Osteoblast (primary cell): ENCODE measurements at regions not wholly inside any gene's neighbourhood (a gene's known extent, or its start where the extent isn't known, plus 50 kb on each side); places are given as distances from the start of the nearest gene placed in this dataset.

Experiments
- DNase-seq: peaks from one replicate; pipeline ENCODE4 v3.0.0; 2011; ENCODE audit warnings: low spot score, mixed read lengths; ENCODE audit not compliant: insufficient read length; ENCODE audit errors: missing footprints
- H2AFZ ChIP-seq: 2 replicates; pipeline ENCODE4 v1.6.0; 2011; ENCODE audit warnings: mild to moderate bottlenecking, low read length
- H3K27ac ChIP-seq: 2 replicates; pipeline ENCODE4 v1.5.1; 2011; ENCODE audit warnings: mild to moderate bottlenecking, low read depth, low read length, moderate library complexity
- H3K27me3 ChIP-seq: 2 replicates; pipeline ENCODE4 v1.6.0; 2012; ENCODE audit warnings: mild to moderate bottlenecking, control low read depth, inconsistent platforms, low read length, moderate library complexity; ENCODE audit not compliant: insufficient read depth
- H3K36me3 ChIP-seq: 2 replicates; pipeline ENCODE4 v1.5.1; 2011; ENCODE audit warnings: mild to moderate bottlenecking, low read length, control low read depth, moderate library complexity; ENCODE audit not compliant: insufficient read depth
- H3K4me1 ChIP-seq: 2 replicates; pipeline ENCODE4 v1.5.1; 2011; ENCODE audit warnings: mild to moderate bottlenecking, low read length, control low read depth, moderate library complexity; ENCODE audit not compliant: insufficient read depth
- H3K4me2 ChIP-seq: 2 replicates; pipeline ENCODE4 v1.6.0; 2011; ENCODE audit warnings: mild to moderate bottlenecking, low read length; ENCODE audit not compliant: insufficient read depth
- H3K4me3 ChIP-seq: fragments of 200-600 bp; sonication (generic); 3 replicates; pipeline ENCODE4 v1.5.1; 2012; ENCODE audit warnings: mild to moderate bottlenecking, low read length, inconsistent platforms; ENCODE audit not compliant: insufficient read depth
- H3K79me2 ChIP-seq: 2 replicates; pipeline ENCODE4 v1.6.0; 2012; ENCODE audit warnings: mild to moderate bottlenecking, low read length, control low read depth, inconsistent platforms; ENCODE audit not compliant: insufficient read depth
- H3K9me3 ChIP-seq: 2 replicates; pipeline ENCODE4 v1.5.1; 2011; ENCODE audit warnings: low read depth, low read length, control low read depth
- H4K20me1 ChIP-seq: 2 replicates; pipeline ENCODE4 v1.6.0; 2012; ENCODE audit warnings: mild to moderate bottlenecking, low read length, control low read depth; ENCODE audit not compliant: insufficient read depth
- CTCF ChIP-seq: IDR thresholded peaks from 2 replicates; pipeline ENCODE4 v1.5.1; 2011; ENCODE audit warnings: mild to moderate bottlenecking, low read depth, low read length, moderate library complexity; ENCODE audit errors: extremely low read depth

DNA sequence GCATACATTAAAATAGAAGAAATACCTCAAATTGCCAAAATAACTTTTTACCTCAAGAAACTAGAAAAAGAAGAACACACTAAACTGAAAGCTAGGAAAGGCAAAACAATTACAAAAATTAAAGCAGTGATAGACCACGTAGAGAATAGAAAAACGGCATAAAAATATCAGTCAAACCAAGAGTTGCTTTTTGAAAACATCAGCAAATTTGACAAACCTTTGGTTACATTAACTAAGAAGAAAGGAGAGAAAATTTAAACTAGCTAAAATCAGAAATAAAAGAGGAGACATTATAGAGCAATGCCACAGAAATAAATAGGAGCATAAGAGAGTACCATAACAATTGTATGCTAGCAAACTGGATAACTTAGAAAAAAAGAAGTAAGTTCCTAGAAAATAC is 553.8 kb downstream of the CCER1 start:
- no peaks in the 10 kb centered on the region for H3K36me3 ChIP-seq
- DNase-seq = no peak
- H3K27ac ChIP-seq = no peak overlapping the region
- no peak for TF ChIP-seq CTCF
- H3K79me2 ChIP-seq = no peaks in the 10 kb centered on the region
- no peak overlapping the region for H3K4me2 ChIP-seq
- no peak overlapping the region for H3K4me3 ChIP-seq
- no peaks in the 10 kb centered on the region for H4K20me1 ChIP-seq
- no peaks in the 10 kb centered on the region for H3K9me3 ChIP-seq
- no peaks in the 10 kb centered on the region for H3K4me1 ChIP-seq
- no peaks in the 10 kb centered on the region for H3K27me3 ChIP-seq
- no peak overlapping the region for H2AFZ ChIP-seq

DNA sequence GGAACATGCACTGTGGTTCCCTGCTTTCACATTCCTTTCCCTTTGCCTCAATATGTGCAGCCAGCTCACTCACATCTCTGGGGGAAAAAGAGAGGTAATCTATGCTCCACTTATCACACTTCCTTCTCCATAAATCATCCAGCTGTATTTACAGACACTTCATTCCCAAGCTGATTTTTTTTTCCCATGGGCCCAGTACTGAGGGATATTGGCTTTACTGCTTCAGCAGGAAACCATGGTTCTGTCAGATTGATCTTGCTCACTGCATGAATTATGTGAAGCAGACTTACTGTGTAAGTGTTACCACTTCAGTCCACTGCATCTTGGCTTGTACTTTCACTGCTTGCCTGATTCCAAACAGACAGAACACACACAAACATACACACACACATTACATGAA is 555.6 kb downstream of the CCER1 start:
- Histone ChIP-seq H3K36me3 (no peaks in the 10 kb centered on the region), H3K27me3 (no peaks in the 10 kb centered on the region), H3K4me3 (no peak overlapping the region), H3K4me1 (no peaks in the 10 kb centered on the region), H3K9me3 (peaks cover 2% of the 10 kb centered on the region), H2AFZ (no peak overlapping the region), H4K20me1 (no peaks in the 10 kb centered on the region), H3K4me2 (no peak overlapping the region), H3K27ac (no peak overlapping the region), H3K79me2 (no peaks in the 10 kb centered on the region)
- TF ChIP-seq CTCF = no peak
- no peak for DNase-seq

DNA sequence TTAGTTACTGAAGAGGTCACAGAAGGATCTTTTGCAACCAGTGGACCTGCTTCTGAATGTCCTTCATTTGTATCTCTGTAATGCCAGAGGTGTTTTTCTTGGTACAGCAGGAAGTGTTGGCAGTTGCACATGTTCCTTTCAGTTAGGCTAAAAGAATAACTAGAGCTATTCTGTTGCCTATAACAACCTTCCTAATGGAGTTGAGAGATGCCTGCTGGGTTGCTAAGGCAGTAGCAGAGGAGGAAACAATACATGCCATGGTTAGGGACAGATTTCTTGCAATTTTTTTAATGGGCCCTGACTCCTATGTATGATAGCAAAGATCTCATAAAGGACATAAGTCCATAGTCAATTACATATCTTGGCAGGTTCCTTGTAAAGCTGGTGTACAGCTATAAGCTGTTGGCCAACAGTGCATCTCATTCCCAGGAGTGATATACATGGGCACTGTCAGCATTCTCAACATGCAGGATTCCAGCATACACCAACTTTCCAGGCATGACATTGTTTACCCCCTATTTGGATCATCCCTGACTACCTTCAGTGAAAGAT is 556.6 kb downstream of the CCER1 start:
- Histone ChIP-seq H3K79me2 (no peaks in the 10 kb centered on the region), H3K27me3 (no peaks in the 10 kb centered on the region), H2AFZ (no peak overlapping the region), H3K9me3 (peaks cover 2% of the 10 kb centered on the region), H3K4me2 (no peak overlapping the region), H3K36me3 (no peaks in the 10 kb centered on the region), H3K4me1 (no peaks in the 10 kb centered on the region), H4K20me1 (no peaks in the 10 kb centered on the region), H3K27ac (no peak overlapping the region), H3K4me3 (no peak overlapping the region)
- no peak for DNase-seq
- TF ChIP-seq CTCF = no peak

DNA sequence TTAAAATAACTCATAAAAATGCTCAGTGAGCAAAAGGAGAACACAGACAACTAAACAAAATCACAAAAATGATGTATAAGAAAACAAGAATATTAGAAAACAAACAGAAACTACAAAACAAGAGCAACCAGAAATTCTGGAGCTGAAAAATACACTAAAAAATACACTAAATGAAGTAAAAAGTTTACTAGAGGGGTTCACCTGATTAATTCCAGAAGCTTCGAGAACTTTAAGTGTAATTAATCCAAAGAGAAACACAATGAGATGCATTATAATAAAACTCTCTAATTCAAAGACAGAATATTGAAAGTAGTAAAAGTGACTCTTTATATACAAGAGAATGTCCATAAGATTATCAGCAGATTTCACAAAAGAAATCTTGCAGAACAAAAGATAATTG is 558.4 kb downstream of the CCER1 start:
- H3K27ac ChIP-seq = no peak overlapping the region
- no peaks in the 10 kb centered on the region for H3K79me2 ChIP-seq
- peaks cover 2% of the 10 kb centered on the region for H3K9me3 ChIP-seq
- no peak overlapping the region for H2AFZ ChIP-seq
- no peaks in the 10 kb centered on the region for H3K27me3 ChIP-seq
- H3K36me3 ChIP-seq = no peaks in the 10 kb centered on the region
- H4K20me1 ChIP-seq = no peaks in the 10 kb centered on the region
- DNase-seq = no peak
- no peak for TF ChIP-seq CTCF
- no peaks in the 10 kb centered on the region for H3K4me1 ChIP-seq
- H3K4me3 ChIP-seq = no peak overlapping the region
- H3K4me2 ChIP-seq = no peak overlapping the region
